HepG2 (cell line): ENCODE measurements at regions not wholly inside any gene's neighbourhood (a gene's known extent, or its start where the extent isn't known, plus 50 kb on each side); places are given as distances from the start of the nearest gene placed in this dataset.

Experiments
- CBX1 ChIP-seq: IDR thresholded peaks from one replicate; pipeline ENCODE4 v1.6.1; 2016; ENCODE audit warnings: antibody characterized with exemption, low read depth
- CEBPB ChIP-seq: IDR thresholded peaks from 2 replicates; pipeline ENCODE4 v1.6.1; 2011; ENCODE audit warnings: low read depth, low read length, improper control_type of control experiment, borderline replicate concordance
- DBP ChIP-seq: sonication (generic); formaldehyde crosslinking; IDR thresholded peaks from 2 replicates; pipeline ENCODE4 v1.4.0; 2020; ENCODE audit warnings: missing genetic modification reagents; ENCODE audit errors: not compliant biosample characterization
- E2F2 ChIP-seq: sonication (generic); formaldehyde crosslinking; IDR thresholded peaks from 2 replicates; pipeline ENCODE4 v1.4.0; 2020; ENCODE audit warnings: missing genetic modification reagents, borderline replicate concordance
- TCF12 ChIP-seq, 2 experiments: fragments of 450-650 bp in 1 of 2; sonication (generic) in 1 of 2; formaldehyde crosslinking in 1 of 2; IDR thresholded peaks; 2 replicates each; pipeline versions ENCODE4 v1.6.1 to v1.8.0; 2017 to 2022; ENCODE audit warnings: antibody characterized with exemption in 1 of 2, mild to moderate bottlenecking in 1 of 2, missing genetic modification reagents in 1 of 2, moderate library complexity in 1 of 2
- ZNF446 ChIP-seq: sonication (generic); formaldehyde crosslinking; IDR thresholded peaks from 2 replicates; pipeline ENCODE4 v1.5.0; 2020; ENCODE audit warnings: mild to moderate bottlenecking, missing genetic modification reagents
- ZNF646 ChIP-seq: sonication (generic); formaldehyde crosslinking; IDR thresholded peaks from 2 replicates; pipeline ENCODE4 v1.9.0; 2021; ENCODE audit warnings: mild to moderate bottlenecking, missing genetic modification reagents

GRCh38 chr9:16039988-16040761, 487.3 kb downstream of the CCDC171 start (continued):
- no peak for TF ChIP-seq E2F2 (CRISPR knock-in tag)
- TF ChIP-seq DBP (CRISPR knock-in tag) = no peak
- TF ChIP-seq CEBPB = no peak
- TF ChIP-seq CBX1 = no peak
- no peak for TF ChIP-seq ZNF446 (CRISPR knock-in tag)
- no peak for TF ChIP-seq TCF12 (IDR thresholded peaks at IDR 0.05)
- TF ChIP-seq TCF12 (CRISPR knock-in tag; IDR thresholded peaks at IDR 0.05) = no peak
- TF ChIP-seq ZNF646 (CRISPR knock-in tag) = no peak
